NCI-H2107 treated with DMSO at 0.1 percent for 48 hours (cell line): ENCODE measurements at regions not wholly inside any gene's neighbourhood (a gene's known extent, or its start where the extent isn't known, plus 50 kb on each side); places are given as distances from the start of the nearest gene placed in this dataset.

ENCODE experiments used
- DNase-seq: peaks from one replicate; lab custom pipeline; 2025; ENCODE audit not compliant: unreplicated experiment; lab: John Stamatoyannopoulos, UW

- DNase-seq, result no peak
Measured at GRCh38 chr6:168981187-168981586, 272.5 kb downstream of the THBS2 start.

- DNase-seq, result no peak
Measured at GRCh38 chr6:168979254-168979653, 274.4 kb downstream of the THBS2 start.

GRCh38 chr6:168972128-168972527, 281.5 kb downstream of the THBS2 start:
- DNase-seq, result no peak

GRCh38 chr6:168971549-168971948, 282.1 kb downstream of the THBS2 start:
- no peak for DNase-seq

- no peak for DNase-seq
Measured at GRCh38 chr6:168968801-168969200, 284.8 kb downstream of the THBS2 start.

- DNase-seq, result peak; percentile 90
Measured at GRCh38 chr6:168968228-168968627, 285.4 kb downstream of the THBS2 start.

- no peak for DNase-seq
Measured at GRCh38 chr6:168967281-168967925, 286.2 kb downstream of the THBS2 start.

- no peak for DNase-seq
Measured at GRCh38 chr6:168964138-168964835, 289.4 kb downstream of the THBS2 start.

- DNase-seq, result no peak
Measured at GRCh38 chr6:168962886-168963285, 290.8 kb downstream of the THBS2 start.

GRCh38 chr6:168961264-168961656, 292.4 kb downstream of the THBS2 start:
- no peak for DNase-seq

- no peak for DNase-seq
Measured at GRCh38 chr6:168960551-168961263, 292.9 kb downstream of the THBS2 start.

GRCh38 chr6:168959696-168960095, 293.9 kb downstream of the THBS2 start:
- DNase-seq, result no peak

GRCh38 chr6:168956884-168957730, 296.5 kb downstream of the THBS2 start:
- peak; percentile 48 for DNase-seq

- no peak for DNase-seq
Measured at GRCh38 chr6:168956141-168956838, 297.4 kb downstream of the THBS2 start.

- no peak for DNase-seq
Measured at GRCh38 chr6:168953461-168953860, 300.2 kb downstream of the THBS2 start.

- no peak for DNase-seq
Measured at GRCh38 chr6:168951217-168951616, 302.4 kb downstream of the THBS2 start.

GRCh38 chr6:168950858-168951214, 302.8 kb downstream of the THBS2 start:
- no peak for DNase-seq

- DNase-seq, result no peak
Measured at GRCh38 chr6:168949981-168950857, 303.4 kb downstream of the THBS2 start.

- DNase-seq, result no peak
Measured at GRCh38 chr6:168948990-168949531, 304.6 kb downstream of the THBS2 start.
